Loucy (cell line): ENCODE measurements at regions not wholly inside any gene's neighbourhood (a gene's known extent, or its start where the extent isn't known, plus 50 kb on each side); places are given as distances from the start of the nearest gene placed in this dataset.

ENCODE experiments used
- H2AFZ ChIP-seq: fragments of 200-600 bp; sonication (generic); 2 replicates; pipeline ENCODE4 v1.6.0; 2016; ENCODE audit warnings: antibody characterized with exemption, mild to moderate bottlenecking, low read length, moderate library complexity
- H3F3A ChIP-seq: fragments of 200-600 bp; 2 replicates; pipeline ENCODE4 v1.6.0; 2016; ENCODE audit warnings: antibody characterized with exemption, low read depth, mild to moderate bottlenecking
- H3K27me3 ChIP-seq: fragments of 200-600 bp; sonication (generic); 2 replicates; pipeline ENCODE4 v1.6.1; 2014; ENCODE audit warnings: low read length, mild to moderate bottlenecking; ENCODE audit not compliant: insufficient read depth, poor library complexity, severe bottlenecking
- H3K36me3 ChIP-seq: fragments of 200-600 bp; sonication (generic); 2 replicates; pipeline ENCODE4 v1.6.1; 2016; ENCODE audit warnings: low read length; ENCODE audit not compliant: insufficient read depth
- H3K4me1 ChIP-seq: fragments of 200-600 bp; sonication (generic); 2 replicates; pipeline ENCODE4 v1.5.1; 2014; ENCODE audit warnings: low read length, mild to moderate bottlenecking; ENCODE audit not compliant: insufficient read depth, poor library complexity, severe bottlenecking
- H3K4me2 ChIP-seq: fragments of 200-600 bp; sonication (generic); 2 replicates; pipeline ENCODE4 v1.6.0; 2014; ENCODE audit warnings: antibody characterized with exemption, low read length, low read depth, mild to moderate bottlenecking; ENCODE audit not compliant: poor library complexity, severe bottlenecking
- H3K4me3 ChIP-seq: fragments of 200-600 bp; sonication (generic); 2 replicates; pipeline ENCODE4 v1.5.1; 2014; ENCODE audit warnings: low read length, mild to moderate bottlenecking, mixed read lengths; ENCODE audit not compliant: poor library complexity, severe bottlenecking
- H3K79me2 ChIP-seq: fragments of 200-600 bp; sonication (generic); 2 replicates; pipeline ENCODE4 v1.6.1; 2014; ENCODE audit warnings: low read length; ENCODE audit not compliant: insufficient read depth
- H3K9ac ChIP-seq: fragments of 200-600 bp; sonication (generic); 2 replicates; pipeline ENCODE4 v1.6.0; 2014; ENCODE audit warnings: mild to moderate bottlenecking, low read depth, low read length, moderate library complexity; ENCODE audit not compliant: poor library complexity, severe bottlenecking
- H3K9me2 ChIP-seq: fragments of 200-600 bp; sonication (generic); replicated peaks from 2 replicates; pipeline ENCODE4 v1.6.1; 2016; ENCODE audit warnings: low read depth, low read length, mixed read lengths
- H3K9me3 ChIP-seq: fragments of 200-600 bp; sonication (generic); 2 replicates; pipeline ENCODE4 v1.6.1; 2014; ENCODE audit warnings: mild to moderate bottlenecking, antibody characterized with exemption, low read length, low read depth; ENCODE audit not compliant: insufficient read depth
- H4K20me1 ChIP-seq: fragments of 200-600 bp; sonication (generic); 2 replicates; pipeline ENCODE4 v1.6.0; 2014; ENCODE audit warnings: antibody characterized with exemption, low read length, mild to moderate bottlenecking; ENCODE audit not compliant: insufficient read depth, poor library complexity, severe bottlenecking
- CTCF ChIP-seq: fragments of 200-600 bp; sonication (generic); conservative IDR thresholded peaks from 2 replicates; pipeline ENCODE4 v1.5.1; 2014; ENCODE audit warnings: mild to moderate bottlenecking, antibody characterized with exemption, low read length
- EZH2phosphoT487 ChIP-seq: fragments of 200-600 bp; IDR thresholded peaks from 2 replicates; pipeline ENCODE4 v1.6.1; 2018; ENCODE audit warnings: antibody characterized with exemption, mild to moderate bottlenecking, moderate library complexity, borderline replicate concordance

GRCh38 chr10:16119445-16119844, 259.1 kb upstream of the MINDY3 start:
- no peak overlapping the region for H3K4me3 ChIP-seq
- H3K4me2 ChIP-seq, result no peak overlapping the region
- no peaks in the 10 kb centered on the region for H3F3A ChIP-seq
- H3K9ac ChIP-seq, result no peak overlapping the region
- no peak overlapping the region for H2AFZ ChIP-seq
- no peaks in the 10 kb centered on the region for H4K20me1 ChIP-seq
- no peaks in the 10 kb centered on the region for H3K27me3 ChIP-seq
- no peaks in the 10 kb centered on the region for H3K36me3 ChIP-seq
- no peaks in the 10 kb centered on the region for H3K4me1 ChIP-seq
- TF ChIP-seq CTCF (no peak), EZH2phosphoT487 (no peak)
- H3K9me2 ChIP-seq, result no peaks in the 10 kb centered on the region
- no peaks in the 10 kb centered on the region for H3K9me3 ChIP-seq
- no peaks in the 10 kb centered on the region for H3K79me2 ChIP-seq

DNA sequence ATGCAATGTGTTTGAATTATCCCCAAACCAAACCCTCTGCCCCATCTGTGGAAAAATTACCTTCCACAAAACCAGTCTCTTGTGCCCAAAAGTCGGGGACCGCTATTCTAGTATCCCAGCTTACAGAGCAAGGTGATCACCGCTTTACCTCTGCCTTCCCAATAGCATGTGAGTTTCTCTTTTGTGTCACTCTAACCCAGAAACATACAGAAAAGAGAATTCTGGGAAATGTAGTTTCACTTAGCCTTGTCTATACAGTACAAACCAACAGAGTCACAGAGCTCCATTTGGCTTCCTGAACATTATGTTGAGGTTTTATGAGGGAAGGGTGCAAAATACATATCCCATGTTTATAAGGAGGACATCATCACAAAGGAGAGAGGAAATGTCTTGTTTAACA, 260.3 kb upstream of the MINDY3 start:
- no peaks in the 10 kb centered on the region for H3K79me2 ChIP-seq
- no peaks in the 10 kb centered on the region for H3K4me1 ChIP-seq
- no peak overlapping the region for H3K9ac ChIP-seq
- no peak overlapping the region for H3K4me3 ChIP-seq
- H3K9me2 ChIP-seq, result no peaks in the 10 kb centered on the region
- TF ChIP-seq CTCF (no peak), EZH2phosphoT487 (no peak)
- H3K4me2 ChIP-seq, result no peak overlapping the region
- H3K27me3 ChIP-seq, result no peaks in the 10 kb centered on the region
- no peaks in the 10 kb centered on the region for H3K36me3 ChIP-seq
- no peak overlapping the region for H2AFZ ChIP-seq
- H4K20me1 ChIP-seq, result no peaks in the 10 kb centered on the region
- no peaks in the 10 kb centered on the region for H3K9me3 ChIP-seq
- no peaks in the 10 kb centered on the region for H3F3A ChIP-seq

- no peaks in the 10 kb centered on the region for H3K36me3 ChIP-seq
- no peak overlapping the region for H2AFZ ChIP-seq
- no peaks in the 10 kb centered on the region for H3K9me2 ChIP-seq
- no peak for TF ChIP-seq CTCF
- no peak for TF ChIP-seq EZH2phosphoT487
- no peaks in the 10 kb centered on the region for H3K27me3 ChIP-seq
- no peaks in the 10 kb centered on the region for H3F3A ChIP-seq
- no peak overlapping the region for H3K4me2 ChIP-seq
- H3K9ac ChIP-seq, result no peak overlapping the region
- H3K4me3 ChIP-seq, result no peak overlapping the region
- H4K20me1 ChIP-seq, result no peaks in the 10 kb centered on the region
- H3K9me3 ChIP-seq, result no peaks in the 10 kb centered on the region
- no peaks in the 10 kb centered on the region for H3K4me1 ChIP-seq
- no peaks in the 10 kb centered on the region for H3K79me2 ChIP-seq
Observed at GRCh38 chr10:16141499-16141898, 281.2 kb upstream of the MINDY3 start.
